ENCODE measurements at regions not wholly inside any gene's neighbourhood (a gene's known extent, or its start where the extent isn't known, plus 50 kb on each side); places are given as distances from the start of the nearest gene placed in this dataset.

GRCh38 chr1:50278961-50279360, 144.3 kb downstream of the DMRTA2 start:
- Histone ChIP-seq H3K36me3 (ENCODE audit: insufficient read depth) (no peaks in the 10 kb centered on the region), H3K27ac (ENCODE audit: low read depth) (no peak overlapping the region), H3K4me3 (ENCODE audit: low read depth, low read length) (no peak overlapping the region), H3K4me1 (ENCODE audit: insufficient read depth) (no peaks in the 10 kb centered on the region)
- WGBS = 26% methylated on average over 3 of the region's 3 CpGs
- DNase-seq (ENCODE audit: extremely low spot score) = no peak

- no peaks in the 10 kb centered on the region for H3K36me3 ChIP-seq (ENCODE audit: insufficient read depth)
- H3K27ac ChIP-seq (ENCODE audit: low read depth) = no peak overlapping the region
- no peak overlapping the region for H3K4me3 ChIP-seq (ENCODE audit: low read depth, low read length)
- DNase-seq (ENCODE audit: extremely low spot score) = no peak
- H3K4me1 ChIP-seq (ENCODE audit: insufficient read depth) = no peaks in the 10 kb centered on the region
- 6% methylated on average over 7 of the region's 7 CpGs for WGBS
Measured at GRCh38 chr1:50278410-50278809, 144.8 kb downstream of the DMRTA2 start.

- H3K4me3 ChIP-seq (ENCODE audit: low read depth, low read length) = no peak overlapping the region
- H3K36me3 ChIP-seq (ENCODE audit: insufficient read depth) = no peaks in the 10 kb centered on the region
- no peaks in the 10 kb centered on the region for H3K4me1 ChIP-seq (ENCODE audit: insufficient read depth)
- DNase-seq (ENCODE audit: extremely low spot score) = no peak
- whole genome bisulfite sequencing = 5% methylated on average over 9 of the region's 9 CpGs
- no peak overlapping the region for H3K27ac ChIP-seq (ENCODE audit: low read depth)
Measured at GRCh38 chr1:50275566-50275965, 147.7 kb downstream of the DMRTA2 start.

GRCh38 chr1:50272912-50273311, 150.3 kb downstream of the DMRTA2 start:
- no peak overlapping the region for H3K27ac ChIP-seq (ENCODE audit: low read depth)
- DNase-seq (ENCODE audit: extremely low spot score) = no peak
- no peaks in the 10 kb centered on the region for H3K36me3 ChIP-seq (ENCODE audit: insufficient read depth)
- no peak overlapping the region for H3K4me3 ChIP-seq (ENCODE audit: low read depth, low read length)
- no peaks in the 10 kb centered on the region for H3K4me1 ChIP-seq (ENCODE audit: insufficient read depth)

- H3K36me3 ChIP-seq (ENCODE audit: insufficient read depth) = no peaks in the 10 kb centered on the region
- no peak overlapping the region for H3K27ac ChIP-seq (ENCODE audit: low read depth)
- no peak for DNase-seq (ENCODE audit: extremely low spot score)
- no peaks in the 10 kb centered on the region for H3K4me1 ChIP-seq (ENCODE audit: insufficient read depth)
- WGBS = 54% methylated on average over 2 of the region's 2 CpGs
- H3K4me3 ChIP-seq (ENCODE audit: low read depth, low read length) = no peak overlapping the region
Measured at GRCh38 chr1:50271968-50272578, 151.2 kb downstream of the DMRTA2 start.

- H3K27ac ChIP-seq (ENCODE audit: low read depth) = no peak overlapping the region
- H3K4me1 ChIP-seq (ENCODE audit: insufficient read depth) = no peaks in the 10 kb centered on the region
- H3K36me3 ChIP-seq (ENCODE audit: insufficient read depth) = no peaks in the 10 kb centered on the region
- 69% methylated on average over 2 of the region's 2 CpGs for WGBS
- DNase-seq (ENCODE audit: extremely low spot score) = no peak
- no peak overlapping the region for H3K4me3 ChIP-seq (ENCODE audit: low read depth, low read length)
Measured at GRCh38 chr1:50271337-50271736, 151.9 kb downstream of the DMRTA2 start.

- DNase-seq (ENCODE audit: extremely low spot score) = no peak
- Histone ChIP-seq H3K36me3 (ENCODE audit: insufficient read depth) (no peaks in the 10 kb centered on the region), H3K4me3 (ENCODE audit: low read depth, low read length) (no peak overlapping the region), H3K4me1 (ENCODE audit: insufficient read depth) (no peaks in the 10 kb centered on the region), H3K27ac (ENCODE audit: low read depth) (no peak overlapping the region)
- 36% methylated on average over 3 of the region's 3 CpGs for WGBS
Measured at GRCh38 chr1:50270926-50271325, 152.3 kb downstream of the DMRTA2 start.

GRCh38 chr1:50268049-50268448, 155.2 kb downstream of the DMRTA2 start:
- Histone ChIP-seq H3K4me1 (ENCODE audit: insufficient read depth) (no peaks in the 10 kb centered on the region), H3K4me3 (ENCODE audit: low read depth, low read length) (no peak overlapping the region), H3K27ac (ENCODE audit: low read depth) (no peak overlapping the region), H3K36me3 (ENCODE audit: insufficient read depth) (no peaks in the 10 kb centered on the region)
- DNase-seq (ENCODE audit: extremely low spot score) = no peak
- WGBS = 50% methylated on average over 7 of the region's 7 CpGs

GRCh38 chr1:50266509-50266908, 156.7 kb downstream of the DMRTA2 start:
- no peak overlapping the region for H3K27ac ChIP-seq (ENCODE audit: low read depth)
- WGBS = 49% methylated on average over 3 of the region's 3 CpGs
- H3K4me3 ChIP-seq (ENCODE audit: low read depth, low read length) = no peak overlapping the region
- no peaks in the 10 kb centered on the region for H3K36me3 ChIP-seq (ENCODE audit: insufficient read depth)
- no peaks in the 10 kb centered on the region for H3K4me1 ChIP-seq (ENCODE audit: insufficient read depth)
- DNase-seq (ENCODE audit: extremely low spot score) = no peak

GRCh38 chr1:50265790-50266314, 157.1 kb downstream of the ELAVL4 start:
- H3K4me1 ChIP-seq (ENCODE audit: insufficient read depth) = no peaks in the 10 kb centered on the region
- no peak overlapping the region for H3K4me3 ChIP-seq (ENCODE audit: low read depth, low read length)
- no peak overlapping the region for H3K27ac ChIP-seq (ENCODE audit: low read depth)
- H3K36me3 ChIP-seq (ENCODE audit: insufficient read depth) = no peaks in the 10 kb centered on the region
- no peak for DNase-seq (ENCODE audit: extremely low spot score)
- WGBS = 35% methylated on average over 3 of the region's 3 CpGs

- Histone ChIP-seq H3K27ac (ENCODE audit: low read depth) (no peak overlapping the region), H3K4me1 (ENCODE audit: insufficient read depth) (no peaks in the 10 kb centered on the region), H3K36me3 (ENCODE audit: insufficient read depth) (no peaks in the 10 kb centered on the region), H3K4me3 (ENCODE audit: low read depth, low read length) (no peak overlapping the region)
- 74% methylated on average over 1 of the region's 1 CpG for WGBS
- DNase-seq (ENCODE audit: extremely low spot score) = no peak
Measured at GRCh38 chr1:50264590-50264989, 155.9 kb downstream of the ELAVL4 start.

- 73% methylated on average over 1 of the region's 1 CpG for WGBS
- no peak for DNase-seq (ENCODE audit: extremely low spot score)
Measured at GRCh38 chr1:50262436-50262835, 153.7 kb downstream of the ELAVL4 start.

GRCh38 chr1:50261951-50262350, 153.2 kb downstream of the ELAVL4 start:
- Histone ChIP-seq H3K36me3 (ENCODE audit: insufficient read depth) (no peaks in the 10 kb centered on the region), H3K4me3 (ENCODE audit: low read depth, low read length) (no peak overlapping the region), H3K4me1 (ENCODE audit: insufficient read depth) (no peaks in the 10 kb centered on the region), H3K27ac (ENCODE audit: low read depth) (no peak overlapping the region)
- DNase-seq (ENCODE audit: extremely low spot score) = no peak
- 87% methylated on average over 7 of the region's 7 CpGs for WGBS

More at GRCh38 chr1:50262436-50262835, 153.7 kb downstream of the ELAVL4 start:
- H3K4me3 ChIP-seq (ENCODE audit: low read depth, low read length) = no peak overlapping the region
- H3K27ac ChIP-seq (ENCODE audit: low read depth) = no peak overlapping the region
- H3K4me1 ChIP-seq (ENCODE audit: insufficient read depth) = no peaks in the 10 kb centered on the region
- no peaks in the 10 kb centered on the region for H3K36me3 ChIP-seq (ENCODE audit: insufficient read depth)

- H3K4me1 ChIP-seq (ENCODE audit: insufficient read depth) = no peaks in the 10 kb centered on the region
- WGBS = 77% methylated on average over 2 of the region's 2 CpGs
- H3K4me3 ChIP-seq (ENCODE audit: low read depth, low read length) = no peak overlapping the region
- H3K36me3 ChIP-seq (ENCODE audit: insufficient read depth) = no peaks in the 10 kb centered on the region
- H3K27ac ChIP-seq (ENCODE audit: low read depth) = no peak overlapping the region
- no peak for DNase-seq (ENCODE audit: extremely low spot score)
Measured at GRCh38 chr1:50257940-50258685, 149.4 kb downstream of the ELAVL4 start.
